ENCODE measurements at regions not wholly inside any gene's neighbourhood (a gene's known extent, or its start where the extent isn't known, plus 50 kb on each side); places are given as distances from the start of the nearest gene placed in this dataset.

- DNase-seq (ENCODE audit: low spot score), result no peak
- no peaks in the 10 kb centered on the region for H3K79me2 ChIP-seq (ENCODE audit: low read depth)
- no peaks in the 10 kb centered on the region for H3F3A ChIP-seq (ENCODE audit: low read depth)
- H2AFZ ChIP-seq (replicated peaks), result no peak overlapping the region
- H3K4me1 ChIP-seq, result no peaks in the 10 kb centered on the region
- H3K27ac ChIP-seq, result no peak overlapping the region
- Mint-ChIP-seq H3K27ac (no peak overlapping the region), H3K27me3 (ENCODE audit: insufficient read depth, low read depth) (no peaks in the 10 kb centered on the region), H3K36me3 (no peaks in the 10 kb centered on the region), H3K9me3 (peaks cover 15% of the 10 kb centered on the region), H3K4me3 (no peak overlapping the region), H3K4me1 (peaks cover 6% of the 10 kb centered on the region)
- H3K4me3 ChIP-seq, result no peak overlapping the region
- no peaks in the 10 kb centered on the region for H3K36me3 ChIP-seq
- no peaks in the 10 kb centered on the region for H4K20me1 ChIP-seq (ENCODE audit: low read depth)
- no peak overlapping the region for H3K9ac ChIP-seq
- no peaks in the 10 kb centered on the region for H3K9me3 ChIP-seq (ENCODE audit: low read depth)
- H3K4me2 ChIP-seq, result no peak overlapping the region
- TF ChIP-seq, protein P1, sequence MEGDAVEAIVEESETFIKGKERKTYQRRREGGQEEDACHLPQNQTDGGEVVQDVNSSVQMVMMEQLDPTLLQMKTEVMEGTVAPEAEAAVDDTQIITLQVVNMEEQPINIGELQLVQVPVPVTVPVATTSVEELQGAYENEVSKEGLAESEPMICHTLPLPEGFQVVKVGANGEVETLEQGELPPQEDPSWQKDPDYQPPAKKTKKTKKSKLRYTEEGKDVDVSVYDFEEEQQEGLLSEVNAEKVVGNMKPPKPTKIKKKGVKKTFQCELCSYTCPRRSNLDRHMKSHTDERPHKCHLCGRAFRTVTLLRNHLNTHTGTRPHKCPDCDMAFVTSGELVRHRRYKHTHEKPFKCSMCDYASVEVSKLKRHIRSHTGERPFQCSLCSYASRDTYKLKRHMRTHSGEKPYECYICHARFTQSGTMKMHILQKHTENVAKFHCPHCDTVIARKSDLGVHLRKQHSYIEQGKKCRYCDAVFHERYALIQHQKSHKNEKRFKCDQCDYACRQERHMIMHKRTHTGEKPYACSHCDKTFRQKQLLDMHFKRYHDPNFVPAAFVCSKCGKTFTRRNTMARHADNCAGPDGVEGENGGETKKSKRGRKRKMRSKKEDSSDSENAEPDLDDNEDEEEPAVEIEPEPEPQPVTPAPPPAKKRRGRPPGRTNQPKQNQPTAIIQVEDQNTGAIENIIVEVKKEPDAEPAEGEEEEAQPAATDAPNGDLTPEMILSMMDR (IDR thresholded peaks at IDR 0.05), result no peak
- H3K27me3 ChIP-seq, result no peaks in the 10 kb centered on the region
These were observed 997.6 kb upstream of the CITED2 start for GRCh38 chr6:140372064-140372463.

GRCh38 chr6:140370976-140371870, 996.8 kb upstream of the CITED2 start:
- no peak for DNase-seq (ENCODE audit: low spot score)
- Mint-ChIP-seq H3K4me1 (peaks cover 6% of the 10 kb centered on the region), H3K9me3 (peaks cover 15% of the 10 kb centered on the region), H3K27me3 (ENCODE audit: insufficient read depth, low read depth) (no peaks in the 10 kb centered on the region), H3K36me3 (no peaks in the 10 kb centered on the region), H3K27ac (no peak overlapping the region), H3K4me3 (no peak overlapping the region)
- no peaks in the 10 kb centered on the region for H3F3A ChIP-seq (ENCODE audit: low read depth)
- no peaks in the 10 kb centered on the region for H3K4me1 ChIP-seq
- no peak overlapping the region for H3K9ac ChIP-seq
- no peaks in the 10 kb centered on the region for H4K20me1 ChIP-seq (ENCODE audit: low read depth)
- no peak overlapping the region for H3K27ac ChIP-seq
- no peak overlapping the region for H3K4me3 ChIP-seq
- no peaks in the 10 kb centered on the region for H3K9me3 ChIP-seq (ENCODE audit: low read depth)
- H3K27me3 ChIP-seq, result no peaks in the 10 kb centered on the region
- no peaks in the 10 kb centered on the region for H3K36me3 ChIP-seq
- TF ChIP-seq EZH2phosphoT487 (IDR thresholded peaks at IDR 0.05) (no peak), EZH2 (IDR thresholded peaks at IDR 0.05) (no peak)
- TF ChIP-seq, protein P1 (IDR thresholded peaks at IDR 0.05), result no peak
- H2AFZ ChIP-seq (replicated peaks), result no peak overlapping the region
- no peaks in the 10 kb centered on the region for H3K79me2 ChIP-seq (ENCODE audit: low read depth)
- H3K4me2 ChIP-seq, result no peak overlapping the region

- TF ChIP-seq EZH2phosphoT487 (IDR thresholded peaks at IDR 0.05) (no peak), EZH2 (IDR thresholded peaks at IDR 0.05) (no peak)
- TF ChIP-seq, protein P1 (IDR thresholded peaks at IDR 0.05), result no peak
- H3K4me2 ChIP-seq, result no peak overlapping the region
- no peaks in the 10 kb centered on the region for H3K27me3 ChIP-seq
- H3K27ac ChIP-seq, result no peak overlapping the region
- no peaks in the 10 kb centered on the region for H3K9me3 ChIP-seq (ENCODE audit: low read depth)
- no peak for DNase-seq (ENCODE audit: low spot score)
- Mint-ChIP-seq H3K4me3 (no peak overlapping the region), H3K27me3 (ENCODE audit: insufficient read depth, low read depth) (no peaks in the 10 kb centered on the region), H3K36me3 (no peaks in the 10 kb centered on the region), H3K4me1 (peaks cover 6% of the 10 kb centered on the region), H3K9me3 (peaks cover 19% of the 10 kb centered on the region), H3K27ac (no peak overlapping the region)
- H3K36me3 ChIP-seq, result no peaks in the 10 kb centered on the region
- no peak overlapping the region for H2AFZ ChIP-seq (replicated peaks)
- no peaks in the 10 kb centered on the region for H4K20me1 ChIP-seq (ENCODE audit: low read depth)
- H3K79me2 ChIP-seq (ENCODE audit: low read depth), result no peaks in the 10 kb centered on the region
- H3F3A ChIP-seq (ENCODE audit: low read depth), result no peaks in the 10 kb centered on the region
- no peak overlapping the region for H3K4me3 ChIP-seq
- no peaks in the 10 kb centered on the region for H3K4me1 ChIP-seq
- no peak overlapping the region for H3K9ac ChIP-seq
These were observed 996.0 kb upstream of the CITED2 start for GRCh38 chr6:140370441-140370840.
